ENCODE measurements at regions not wholly inside any gene's neighbourhood (a gene's known extent, or its start where the extent isn't known, plus 50 kb on each side); places are given as distances from the start of the nearest gene placed in this dataset.

GRCh38 chr4:81522711-81523110 lies 51.0 kb upstream of the RASGEF1B start:
- H3K27me3 ChIP-seq (ENCODE audit: control insufficient read depth, insufficient read depth, low read length): no peaks in the 10 kb centered on the region
- no peaks in the 10 kb centered on the region for H3K4me1 ChIP-seq (ENCODE audit: control insufficient read depth, insufficient read depth, low read length)
- no CpG with 5 or more reads among the region's 2 CpGs for WGBS (ENCODE audit: insufficient coverage)
- no peak overlapping the region for H3K27ac ChIP-seq (ENCODE audit: low read length)
- H3K36me3 ChIP-seq (ENCODE audit: control insufficient read depth, insufficient read depth, low read length): no peaks in the 10 kb centered on the region
- H3K9me3 ChIP-seq (replicated peaks; ENCODE audit: control insufficient read depth, low read depth, low read length): peaks cover 3% of the 10 kb centered on the region
- no peak overlapping the region for H3K4me3 ChIP-seq (ENCODE audit: low read length)
- DNase-seq: no peak

GRCh38 chr4:81521708-81522107 lies 50.0 kb upstream of the RASGEF1B start:
- Histone ChIP-seq H3K4me1 (ENCODE audit: control insufficient read depth, insufficient read depth, low read length) (no peaks in the 10 kb centered on the region), H3K9me3 (replicated peaks; ENCODE audit: control insufficient read depth, low read depth, low read length) (no peaks in the 10 kb centered on the region), H3K27me3 (ENCODE audit: control insufficient read depth, insufficient read depth, low read length) (no peaks in the 10 kb centered on the region), H3K27ac (ENCODE audit: low read length) (no peak overlapping the region), H3K4me3 (ENCODE audit: low read length) (no peak overlapping the region), H3K36me3 (ENCODE audit: control insufficient read depth, insufficient read depth, low read length) (no peaks in the 10 kb centered on the region)
- DNase-seq: no peak
- WGBS (ENCODE audit: insufficient coverage): no CpG with 5 or more reads among the region's 1 CpG
